SJSA1 (cell line): ENCODE measurements at regions not wholly inside any gene's neighbourhood (a gene's known extent, or its start where the extent isn't known, plus 50 kb on each side); places are given as distances from the start of the nearest gene placed in this dataset.

ENCODE experiments used
- DNase-seq, 2 experiments: peaks; one replicate each; pipeline ENCODE4 v3.0.0-alpha.2; 2015 to 2020; ENCODE audit warnings: low spot score in 2 of 2, low read depth in 1 of 2
- H3K27ac ChIP-seq: fragments of 250-450 bp; sonication (Bioruptor Pico); 2 replicates; pipeline ENCODE4 v1.5.1; 2020; ENCODE audit warnings: mild to moderate bottlenecking, moderate library complexity
- H3K27me3 ChIP-seq: fragments of 250-450 bp; sonication (Bioruptor Pico); replicated peaks from 2 replicates; pipeline ENCODE4 v1.5.1; 2020; ENCODE audit warnings: mild to moderate bottlenecking, moderate library complexity
- H3K36me3 ChIP-seq: fragments of 250-450 bp; sonication (Bioruptor Pico); 2 replicates; pipeline ENCODE4 v1.5.1; 2020; ENCODE audit warnings: mild to moderate bottlenecking
- H3K4me1 ChIP-seq: fragments of 250-450 bp; sonication (Bioruptor Pico); replicated peaks from 2 replicates; pipeline ENCODE4 v1.6.1; 2021; ENCODE audit warnings: mild to moderate bottlenecking
- H3K4me3 ChIP-seq: fragments of 250-450 bp; sonication (Bioruptor Pico); 2 replicates; pipeline ENCODE4 v1.5.1; 2020; ENCODE audit warnings: mild to moderate bottlenecking
- H3K9me3 ChIP-seq: fragments of 250-450 bp; sonication (Bioruptor Pico); replicated peaks from 2 replicates; pipeline ENCODE4 v1.5.1; 2020; ENCODE audit warnings: mild to moderate bottlenecking

DNA sequence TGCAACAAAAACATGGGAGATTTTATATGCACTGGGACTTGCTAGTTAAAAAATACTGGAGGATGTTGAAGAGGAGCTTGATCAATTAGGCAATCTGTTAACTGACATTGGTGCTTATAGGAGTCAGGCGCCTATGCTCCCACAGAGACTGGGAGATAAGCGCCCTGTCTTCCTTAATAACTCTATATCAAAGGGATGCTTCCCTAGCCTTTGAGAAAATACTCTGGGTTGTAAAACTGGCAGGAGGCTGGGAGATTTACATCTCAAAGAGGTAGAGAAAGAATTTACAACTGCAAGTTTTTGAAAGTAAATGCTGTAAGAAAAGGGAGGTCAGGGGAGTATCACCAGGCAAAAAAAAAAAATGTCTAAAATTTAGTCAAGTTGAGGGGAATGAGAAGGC, 325.4 kb downstream of the PCDH10 start:
- Histone ChIP-seq H3K4me3 (no peak overlapping the region), H3K27me3 (no peaks in the 10 kb centered on the region), H3K27ac (no peak overlapping the region), H3K4me1 (no peaks in the 10 kb centered on the region), H3K9me3 (0 out of 2 replicates have a peak, but pooled peaks cover 4% of the 10 kb centered on the region), H3K36me3 (no peaks in the 10 kb centered on the region)
- no peak for DNase-seq

- DNase-seq = no peak
- H3K4me1 ChIP-seq = no peaks in the 10 kb centered on the region
- no peaks in the 10 kb centered on the region for H3K36me3 ChIP-seq
- no peak overlapping the region for H3K4me3 ChIP-seq
- 0 out of 2 replicates have a peak, but pooled peaks cover 5% of the 10 kb centered on the region for H3K9me3 ChIP-seq
- H3K27me3 ChIP-seq = no peaks in the 10 kb centered on the region
- no peak overlapping the region for H3K27ac ChIP-seq
Observed at GRCh38 chr4:133472244-133472643, 323.1 kb downstream of the PCDH10 start.

DNA sequence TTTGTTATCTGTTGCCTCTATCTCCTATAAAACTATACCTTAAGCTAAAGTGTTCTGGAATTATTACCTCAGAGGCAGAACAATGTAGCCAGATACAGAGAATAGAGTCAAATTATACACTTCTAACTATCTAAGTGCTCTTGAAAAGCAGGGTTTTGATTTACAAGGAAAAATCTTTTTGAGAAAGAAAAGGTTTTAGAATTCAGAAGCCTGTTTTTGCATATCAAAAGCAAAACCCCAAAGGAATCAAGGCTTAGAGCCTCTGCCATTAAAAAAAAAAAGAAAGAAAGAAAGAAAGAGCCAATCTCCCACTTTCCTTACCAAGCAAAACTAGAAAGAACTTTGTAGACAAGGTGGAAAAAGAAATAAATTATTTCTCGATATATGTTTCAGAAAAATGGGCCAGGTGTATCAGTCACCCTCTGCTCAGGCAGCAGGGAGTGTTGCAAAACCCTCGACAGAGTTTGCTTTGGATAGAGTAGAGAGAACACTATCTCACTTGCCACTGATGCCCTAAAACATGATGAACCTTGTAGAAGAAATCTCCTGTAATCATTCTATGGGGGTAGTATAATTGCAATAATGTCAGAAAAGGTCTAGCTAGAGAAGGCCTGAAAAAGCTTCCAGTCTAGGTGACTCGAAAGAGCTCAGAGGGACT, 318.3 kb downstream of the PCDH10 start:
- H3K36me3 ChIP-seq = no peaks in the 10 kb centered on the region
- no peaks in the 10 kb centered on the region for H3K27me3 ChIP-seq
- no peaks in the 10 kb centered on the region for H3K4me1 ChIP-seq
- H3K9me3 ChIP-seq = 0 out of 2 replicates have a peak, but pooled peaks cover 3% of the 10 kb centered on the region
- DNase-seq = no peak
- no peak overlapping the region for H3K27ac ChIP-seq
- H3K4me3 ChIP-seq = no peak overlapping the region

- H3K27ac ChIP-seq = no peak overlapping the region
- H3K4me1 ChIP-seq = no peaks in the 10 kb centered on the region
- H3K27me3 ChIP-seq = no peaks in the 10 kb centered on the region
- DNase-seq = no peak
- H3K36me3 ChIP-seq = no peaks in the 10 kb centered on the region
- H3K4me3 ChIP-seq = no peak overlapping the region
- H3K9me3 ChIP-seq = 0 out of 2 replicates have a peak, but pooled peaks cover 3% of the 10 kb centered on the region
Observed at GRCh38 chr4:133465022-133465421, 315.9 kb downstream of the PCDH10 start.

- DNase-seq = no peak
Observed at GRCh38 chr4:133464311-133464710, 315.2 kb downstream of the PCDH10 start.

GRCh38 chr4:133452678-133453077, 303.6 kb downstream of the PCDH10 start:
- Histone ChIP-seq H3K36me3 (no peaks in the 10 kb centered on the region), H3K4me1 (no peaks in the 10 kb centered on the region), H3K9me3 (no peaks in the 10 kb centered on the region), H3K27ac (no peak overlapping the region), H3K4me3 (no peak overlapping the region), H3K27me3 (no peaks in the 10 kb centered on the region)
- DNase-seq = no peak

More at GRCh38 chr4:133464311-133464710, 315.2 kb downstream of the PCDH10 start:
- Histone ChIP-seq H3K36me3 (no peaks in the 10 kb centered on the region), H3K9me3 (no peaks in the 10 kb centered on the region), H3K4me3 (no peak overlapping the region), H3K27me3 (no peaks in the 10 kb centered on the region), H3K4me1 (no peaks in the 10 kb centered on the region), H3K27ac (no peak overlapping the region)

DNA sequence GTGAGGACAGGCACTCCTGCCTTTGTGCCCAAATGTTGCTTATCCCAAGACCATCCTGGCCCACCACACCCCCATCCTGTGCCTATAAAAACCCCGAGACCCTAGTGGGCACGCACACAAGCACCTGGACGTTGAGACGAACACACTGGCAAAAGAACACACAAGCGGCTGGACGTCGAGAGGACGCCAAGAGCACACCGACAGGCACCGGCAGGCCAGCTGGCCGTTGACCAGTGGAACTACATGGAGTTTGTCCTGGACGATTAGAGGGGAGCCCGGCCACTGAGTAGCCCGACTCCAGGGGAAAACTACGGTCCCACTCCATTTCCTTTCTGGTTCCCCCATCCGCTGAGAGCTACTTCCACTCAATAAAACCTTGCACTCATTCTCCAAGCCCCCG, 301.7 kb downstream of the PCDH10 start:
- DNase-seq = no peak
- Histone ChIP-seq H3K27ac (no peak overlapping the region), H3K4me1 (no peaks in the 10 kb centered on the region), H3K4me3 (no peak overlapping the region), H3K27me3 (no peaks in the 10 kb centered on the region), H3K36me3 (no peaks in the 10 kb centered on the region), H3K9me3 (no peaks in the 10 kb centered on the region)

DNA sequence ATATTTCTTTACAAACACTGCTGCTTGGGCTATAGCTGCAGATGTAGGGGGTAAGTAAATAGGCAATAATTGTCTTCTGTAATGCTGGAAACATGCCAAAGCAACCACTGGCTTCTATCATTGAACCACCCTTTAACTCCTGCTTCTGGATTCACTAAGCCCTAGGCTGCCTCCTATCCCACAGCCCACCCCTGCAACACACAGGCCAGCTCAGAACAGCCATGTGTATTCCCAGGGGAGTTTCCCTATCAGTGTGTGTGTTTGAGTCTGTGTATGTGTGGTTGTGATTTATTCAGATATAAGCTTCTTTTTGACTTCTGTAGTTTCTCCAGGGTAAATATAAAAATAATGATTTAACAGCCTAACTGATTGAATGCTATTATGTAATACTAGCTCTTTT, 291.3 kb downstream of the PCDH10 start:
- Histone ChIP-seq H3K9me3 (no peaks in the 10 kb centered on the region), H3K36me3 (no peaks in the 10 kb centered on the region), H3K27ac (no peak overlapping the region), H3K27me3 (no peaks in the 10 kb centered on the region), H3K4me1 (no peaks in the 10 kb centered on the region), H3K4me3 (no peak overlapping the region)
- DNase-seq = no peak

DNA sequence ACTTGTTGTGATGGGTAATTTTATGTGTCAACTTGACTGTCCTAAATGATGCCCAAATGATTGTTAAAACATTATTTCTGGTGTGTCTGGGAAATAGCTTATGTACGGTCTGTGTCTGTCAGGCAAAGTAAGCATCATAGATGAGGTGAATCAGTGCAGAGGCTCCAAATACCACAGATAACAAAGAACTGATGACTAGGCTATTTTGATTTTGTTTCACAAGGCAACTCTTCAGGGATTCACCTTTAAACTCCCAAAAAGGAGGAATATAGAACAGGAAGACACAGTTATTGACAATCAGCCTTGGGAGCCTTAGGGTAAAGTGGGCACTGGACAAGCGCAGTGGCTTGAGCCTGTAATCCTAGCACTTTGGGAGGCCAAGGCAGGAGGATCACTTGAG, 290.7 kb downstream of the PCDH10 start:
- Histone ChIP-seq H3K4me1 (no peaks in the 10 kb centered on the region), H3K27ac (no peak overlapping the region), H3K27me3 (no peaks in the 10 kb centered on the region), H3K4me3 (no peak overlapping the region), H3K36me3 (no peaks in the 10 kb centered on the region), H3K9me3 (no peaks in the 10 kb centered on the region)
- no peak for DNase-seq

- no peak overlapping the region for H3K27ac ChIP-seq
- H3K9me3 ChIP-seq = no peaks in the 10 kb centered on the region
- no peaks in the 10 kb centered on the region for H3K4me1 ChIP-seq
- DNase-seq = no peak
- no peak overlapping the region for H3K4me3 ChIP-seq
- H3K27me3 ChIP-seq = no peaks in the 10 kb centered on the region
- no peaks in the 10 kb centered on the region for H3K36me3 ChIP-seq
Observed at GRCh38 chr4:133424605-133425004, 275.5 kb downstream of the PCDH10 start.

GRCh38 chr4:133403913-133404312, 254.8 kb downstream of the PCDH10 start:
- Histone ChIP-seq H3K27me3 (no peaks in the 10 kb centered on the region), H3K9me3 (peaks cover 5% of the 10 kb centered on the region; the same call in 1 of the 2 replicates), H3K36me3 (no peaks in the 10 kb centered on the region), H3K4me1 (no peaks in the 10 kb centered on the region), H3K27ac (no peak overlapping the region), H3K4me3 (no peak overlapping the region)
- DNase-seq = no peak

- Histone ChIP-seq H3K4me3 (no peak overlapping the region), H3K36me3 (no peaks in the 10 kb centered on the region), H3K9me3 (peaks cover 5% of the 10 kb centered on the region; the same call in 1 of the 2 replicates), H3K27ac (no peak overlapping the region), H3K4me1 (no peaks in the 10 kb centered on the region), H3K27me3 (no peaks in the 10 kb centered on the region)
- DNase-seq = no peak
Observed at GRCh38 chr4:133402616-133403015, 253.5 kb downstream of the PCDH10 start.

GRCh38 chr4:133394971-133395627, 246.0 kb downstream of the PCDH10 start:
- no peaks in the 10 kb centered on the region for H3K4me1 ChIP-seq
- H3K36me3 ChIP-seq = no peaks in the 10 kb centered on the region
- no peaks in the 10 kb centered on the region for H3K27me3 ChIP-seq
- no peaks in the 10 kb centered on the region for H3K9me3 ChIP-seq
- no peak overlapping the region for H3K27ac ChIP-seq
- no peak overlapping the region for H3K4me3 ChIP-seq
- DNase-seq = no peak

DNA sequence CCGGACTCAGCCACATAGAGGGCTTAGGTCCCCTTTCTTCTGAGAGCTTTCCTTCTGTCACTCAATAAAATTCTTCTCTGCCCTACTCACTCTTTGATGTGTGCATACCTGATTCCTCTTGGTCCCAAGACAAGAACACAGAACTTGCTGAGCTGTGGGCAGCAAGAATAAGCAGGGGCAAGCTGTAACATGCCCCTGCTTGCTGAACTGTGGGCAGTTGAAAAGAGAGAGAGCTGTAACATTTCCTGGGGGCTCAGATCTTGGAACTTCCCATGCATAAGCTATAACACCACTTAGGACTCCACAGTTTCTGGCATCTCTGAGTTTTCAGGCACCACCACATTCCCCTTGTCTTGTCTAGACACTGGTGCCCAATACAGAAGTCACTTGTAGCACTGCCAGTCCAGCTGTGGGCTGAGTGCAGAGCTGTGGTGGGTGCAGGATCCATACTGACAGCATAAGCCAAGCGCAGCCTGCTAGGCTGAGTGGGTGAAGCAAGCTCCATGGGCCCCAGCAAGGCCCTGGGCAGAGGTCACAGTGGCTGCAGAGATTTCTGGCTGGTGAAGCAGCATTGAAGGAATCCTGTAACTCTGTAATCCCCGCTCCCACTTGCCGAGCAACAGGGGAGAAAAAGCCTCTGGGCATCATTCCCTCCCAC, 241.2 kb downstream of the PCDH10 start:
- DNase-seq = no peak
- H3K27me3 ChIP-seq = no peaks in the 10 kb centered on the region
- no peaks in the 10 kb centered on the region for H3K9me3 ChIP-seq
- H3K4me3 ChIP-seq = no peak overlapping the region
- no peaks in the 10 kb centered on the region for H3K4me1 ChIP-seq
- H3K27ac ChIP-seq = no peak overlapping the region
- no peaks in the 10 kb centered on the region for H3K36me3 ChIP-seq
